AG04449 (cell line): ENCODE measurements at regions not wholly inside any gene's neighbourhood (a gene's known extent, or its start where the extent isn't known, plus 50 kb on each side); places are given as distances from the start of the nearest gene placed in this dataset.

Source experiments
- CTCF ChIA-PET: fragments of 350-600 bp; formaldehyde crosslinking; extraction: SDS; loops from one replicate; lab custom pipeline; 2021; ENCODE audit warnings: antibody characterized with exemption; lab: Yijun Ruan, JAX
- POLR2A ChIA-PET: fragments of 400-600, 350-600 bp; formaldehyde crosslinking; extraction: SDS; loops from one replicate; lab custom pipeline; 2020; ENCODE audit warnings: antibody characterized with exemption, inconsistent platforms; lab: Yijun Ruan, JAX
- DNase-seq: peaks from one replicate; pipeline ENCODE4 v3.0.0-alpha.2; 2010; ENCODE audit warnings: low read depth, low spot score
- H3K4me3 ChIP-seq: 2 replicates; pipeline ENCODE4 v1.5.1; 2011; ENCODE audit warnings: low read depth, mild to moderate bottlenecking, control low read depth, low read length
- TF ChIP-seq, protein P1 (sequence below): IDR thresholded peaks from one replicate; pipeline ENCODE4 v1.5.1; 2011; ENCODE audit warnings: mild to moderate bottlenecking, moderate library complexity, low read length, control low read depth, inconsistent platforms; ENCODE audit not compliant: insufficient read depth; ENCODE audit errors: missing control alignments

DNA sequence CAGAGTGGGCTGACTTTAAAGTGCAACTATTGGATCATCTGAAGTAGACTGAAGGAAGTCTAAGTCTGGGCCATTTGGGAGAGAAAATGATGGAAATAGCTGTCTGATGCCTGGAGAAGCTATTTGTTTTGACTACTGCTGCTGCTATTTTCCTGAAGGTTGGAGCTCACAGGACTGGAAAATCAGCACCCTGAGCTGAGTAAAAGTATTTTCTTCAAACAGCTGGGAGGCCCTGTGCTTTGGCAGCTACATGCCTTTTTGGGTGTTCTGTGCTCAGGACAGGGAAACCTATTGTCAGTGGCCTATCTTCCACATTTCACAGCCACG is 302.6 kb downstream of the ENC1 start:
- H3K4me3 ChIP-seq: no peak overlapping the region
- ChIA-PET CTCF (interaction anchor here (0.8 kb wide), 1 partner anchor 302 kb away, joined by 3 read pairs; the partner anchor contains the start of gene ENC1), POLR2A (no interaction called here)
- TF ChIP-seq, protein P1, sequence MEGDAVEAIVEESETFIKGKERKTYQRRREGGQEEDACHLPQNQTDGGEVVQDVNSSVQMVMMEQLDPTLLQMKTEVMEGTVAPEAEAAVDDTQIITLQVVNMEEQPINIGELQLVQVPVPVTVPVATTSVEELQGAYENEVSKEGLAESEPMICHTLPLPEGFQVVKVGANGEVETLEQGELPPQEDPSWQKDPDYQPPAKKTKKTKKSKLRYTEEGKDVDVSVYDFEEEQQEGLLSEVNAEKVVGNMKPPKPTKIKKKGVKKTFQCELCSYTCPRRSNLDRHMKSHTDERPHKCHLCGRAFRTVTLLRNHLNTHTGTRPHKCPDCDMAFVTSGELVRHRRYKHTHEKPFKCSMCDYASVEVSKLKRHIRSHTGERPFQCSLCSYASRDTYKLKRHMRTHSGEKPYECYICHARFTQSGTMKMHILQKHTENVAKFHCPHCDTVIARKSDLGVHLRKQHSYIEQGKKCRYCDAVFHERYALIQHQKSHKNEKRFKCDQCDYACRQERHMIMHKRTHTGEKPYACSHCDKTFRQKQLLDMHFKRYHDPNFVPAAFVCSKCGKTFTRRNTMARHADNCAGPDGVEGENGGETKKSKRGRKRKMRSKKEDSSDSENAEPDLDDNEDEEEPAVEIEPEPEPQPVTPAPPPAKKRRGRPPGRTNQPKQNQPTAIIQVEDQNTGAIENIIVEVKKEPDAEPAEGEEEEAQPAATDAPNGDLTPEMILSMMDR: no peak
- DNase-seq: no peak

DNA sequence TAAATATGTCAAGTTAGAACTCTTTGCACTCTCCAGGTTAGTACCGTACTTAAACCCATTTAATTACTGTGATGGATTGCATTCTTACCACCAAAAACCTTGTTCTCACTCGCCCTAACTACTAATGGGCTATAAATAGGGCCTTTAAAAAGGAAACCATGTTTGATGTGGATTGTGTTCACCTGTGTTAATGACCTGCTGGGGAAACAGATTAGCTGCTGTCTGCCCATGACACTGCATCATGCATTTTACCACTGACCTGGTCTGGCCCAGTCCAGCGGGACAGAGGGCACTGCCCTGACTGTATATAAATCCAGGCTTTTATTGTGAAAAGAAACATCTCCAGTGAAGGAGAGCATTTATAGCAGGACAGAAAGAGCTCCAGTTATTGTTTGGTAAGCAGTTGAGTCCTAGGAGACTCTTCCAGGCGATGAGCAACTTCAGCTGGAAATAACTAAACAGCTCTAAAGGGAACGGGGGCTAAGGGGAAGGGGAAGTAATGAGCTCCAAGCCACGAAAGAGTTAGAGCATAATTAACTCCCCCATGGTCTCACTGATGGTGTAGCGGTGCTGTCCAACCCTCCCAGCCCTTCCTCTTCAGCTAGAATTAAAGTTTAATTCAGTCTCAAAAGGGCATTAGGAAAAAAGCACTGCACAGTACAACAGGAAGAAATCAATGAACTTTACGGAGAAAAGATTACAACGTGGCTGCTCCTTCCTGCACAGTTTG is 303.1 kb downstream of the ENC1 start:
- H3K4me3 ChIP-seq: no peak overlapping the region
- CTCF ChIA-PET: interaction anchor here (0.8 kb wide), 1 partner anchor 303 kb away, joined by 3 read pairs; the partner anchor contains the start of gene ENC1
- DNase-seq: no peak
- POLR2A ChIA-PET: no interaction called here
- TF ChIP-seq, protein P1: no peak

DNA sequence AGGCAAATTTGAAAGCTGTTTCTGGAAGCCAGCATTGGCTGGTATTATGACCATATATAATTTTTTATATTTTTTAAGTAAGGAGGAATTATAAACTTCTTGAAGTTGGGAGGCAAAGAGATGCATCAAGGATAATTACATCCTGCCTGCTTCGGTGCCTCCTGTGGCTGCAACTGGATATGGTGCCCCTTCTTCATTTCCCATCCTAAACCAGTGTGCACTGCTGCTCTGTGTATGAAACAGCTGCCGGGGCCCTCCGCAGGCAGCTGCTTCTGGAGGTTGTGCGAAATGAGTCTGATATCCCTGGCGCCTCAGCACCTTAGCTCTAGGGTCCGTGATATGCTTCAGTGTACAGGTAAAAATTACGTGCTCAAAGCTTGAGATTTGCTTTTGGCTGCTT is 304.2 kb downstream of the ENC1 start:
- CTCF ChIA-PET: no interaction called here
- TF ChIP-seq, protein P1: no peak
- POLR2A ChIA-PET: no interaction called here
- DNase-seq: no peak
- H3K4me3 ChIP-seq: no peak overlapping the region

DNA sequence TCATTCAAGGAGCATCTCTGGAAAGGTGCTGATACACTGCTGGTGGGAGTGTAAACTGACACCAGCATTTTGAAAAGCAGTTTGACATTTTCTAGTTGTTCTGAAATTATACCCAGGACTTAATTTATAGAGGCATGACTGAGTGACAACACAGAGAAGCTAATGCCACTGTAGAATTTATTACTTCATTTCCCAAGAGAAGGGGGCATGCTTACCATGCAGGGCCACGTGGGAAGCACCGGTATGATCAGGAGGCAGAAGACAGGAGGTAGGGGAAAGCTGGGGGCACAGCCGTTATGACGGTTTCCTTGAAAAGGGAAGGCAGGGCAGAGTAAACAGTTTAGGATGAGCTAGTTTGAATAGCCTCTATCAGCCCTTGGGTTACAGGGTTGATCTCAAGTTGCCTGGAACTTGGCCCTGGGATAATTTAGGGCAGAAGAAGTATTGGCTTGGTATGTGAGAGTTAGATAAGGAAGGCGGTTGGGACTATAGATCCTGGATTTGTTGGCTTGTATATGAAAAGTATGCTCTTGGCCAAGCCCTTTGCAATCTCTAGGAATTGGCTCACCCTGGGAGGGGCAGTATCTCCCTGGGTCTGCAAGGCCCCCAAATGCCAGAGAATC is 305.7 kb downstream of the ENC1 start:
- ChIA-PET POLR2A (no interaction called here), CTCF (no interaction called here)
- TF ChIP-seq, protein P1: no peak
- DNase-seq: no peak
- no peak overlapping the region for H3K4me3 ChIP-seq

DNA sequence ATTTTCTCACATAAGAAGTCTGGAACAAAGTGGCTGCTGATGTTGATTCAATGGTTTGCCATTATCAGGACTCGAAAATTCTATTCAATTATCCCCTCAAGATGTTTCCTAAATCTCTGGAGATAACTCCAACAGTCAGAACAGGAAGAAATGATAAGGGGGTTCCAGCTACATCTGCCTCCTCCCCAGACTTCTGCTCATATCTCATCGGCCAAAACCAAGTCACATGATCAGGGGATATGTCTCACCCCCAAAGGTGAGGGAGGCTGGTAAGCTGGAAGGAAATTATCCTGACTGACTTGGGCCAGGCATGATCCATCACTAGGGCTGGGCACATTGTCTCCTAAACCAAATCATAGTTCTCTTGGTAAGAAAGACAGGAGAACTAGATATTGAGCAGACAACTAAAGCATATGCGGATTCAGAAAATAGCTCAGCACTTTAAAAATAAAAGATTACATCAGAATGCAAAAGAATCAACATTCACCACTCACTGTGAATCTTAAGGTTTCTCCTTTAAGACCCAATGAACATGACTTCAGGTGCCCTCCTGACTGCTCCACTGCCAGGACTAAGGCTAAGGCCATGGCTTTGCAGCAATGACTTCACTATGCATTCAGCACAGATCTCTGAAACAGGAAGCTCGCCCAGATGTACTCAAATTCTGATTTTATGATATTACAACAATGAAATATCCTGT is 306.3 kb downstream of the ENC1 start:
- POLR2A ChIA-PET: no interaction called here
- DNase-seq: no peak
- CTCF ChIA-PET: no interaction called here
- no peak overlapping the region for H3K4me3 ChIP-seq
- TF ChIP-seq, protein P1: no peak

DNA sequence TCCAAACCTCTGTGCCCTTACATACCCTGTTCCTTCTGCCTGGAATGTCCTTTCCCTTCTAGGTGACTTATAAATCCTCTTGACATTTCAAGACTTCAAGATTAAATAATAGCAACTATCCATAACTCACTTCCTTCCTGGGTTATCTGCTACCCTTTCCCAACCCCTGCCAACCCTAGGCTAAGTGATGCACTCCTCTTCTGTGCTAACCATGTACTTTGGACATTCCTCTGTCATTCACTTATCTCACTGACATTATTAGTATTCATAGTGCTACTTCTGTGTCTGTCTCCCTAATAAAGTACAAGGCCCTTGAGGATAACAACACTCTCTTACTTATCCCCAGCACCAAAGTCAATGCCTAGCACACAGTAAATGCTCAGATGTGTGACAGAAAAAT is 307.1 kb downstream of the ENC1 start:
- POLR2A ChIA-PET: no interaction called here
- TF ChIP-seq, protein P1: no peak
- no peak for DNase-seq
- CTCF ChIA-PET: no interaction called here
- H3K4me3 ChIP-seq: no peak overlapping the region
